Naive B cell (primary cell): ENCODE measurements at regions not wholly inside any gene's neighbourhood (a gene's known extent, or its start where the extent isn't known, plus 50 kb on each side); places are given as distances from the start of the nearest gene placed in this dataset.

ENCODE experiments used
- ATAC-seq, 2 donors: fragments of 150-1000 bp; cut with Tn5 transposase; 2 replicates each; pipeline ENCODE4 v1.10.0; 2021; ENCODE audit warnings: low read depth in 2 of 2, mild to moderate bottlenecking in 2 of 2, moderate library complexity in 2 of 2
- DNase-seq: peaks from one replicate; pipeline ENCODE4 v3.0.0; 2022
- H3K27ac Mint-ChIP-seq, 6 donors: one replicate each; pipeline ENCODE4 v1.8.0; 2020 to 2022; ENCODE audit warnings: mild to moderate bottlenecking in 6 of 6, mixed read lengths in 6 of 6, moderate library complexity in 5 of 6, inconsistent platforms in 2 of 6
- H3K27me3 Mint-ChIP-seq, 3 donors: one replicate each; pipeline ENCODE4 v1.8.0; 2021 to 2022; ENCODE audit warnings: mixed read lengths in 3 of 3, mild to moderate bottlenecking in 1 of 3
- H3K36me3 Mint-ChIP-seq, 2 donors: one replicate each; pipeline ENCODE4 v1.8.0; 2020 to 2022; ENCODE audit warnings: mixed read lengths in 2 of 2, inconsistent platforms in 1 of 2, mild to moderate bottlenecking in 1 of 2
- H3K4me1 Mint-ChIP-seq, 3 donors: one replicate each; pipeline ENCODE4 v1.8.0; 2020 to 2022; ENCODE audit warnings: mixed read lengths in 3 of 3, inconsistent platforms in 1 of 3, mild to moderate bottlenecking in 1 of 3, moderate library complexity in 1 of 3
- H3K4me3 Mint-ChIP-seq, 8 donors: one replicate each; pipeline ENCODE4 v1.8.0; 2020 to 2022; ENCODE audit warnings: mild to moderate bottlenecking in 8 of 8, mixed read lengths in 8 of 8, moderate library complexity in 8 of 8, inconsistent platforms in 2 of 8
- H3K9me3 Mint-ChIP-seq, 7 donors: one replicate each; pipeline ENCODE4 v1.8.0; 2020 to 2022; ENCODE audit warnings: mixed read lengths in 7 of 7, mild to moderate bottlenecking in 5 of 7, inconsistent platforms in 2 of 7, moderate library complexity in 1 of 7

GRCh38 chr10:129369566-129369965 lies 97.5 kb upstream of the MGMT start:
- no peak for DNase-seq
- Mint-ChIP-seq H3K4me1 (no peaks in the 10 kb centered on the region), H3K4me3 (no peak overlapping the region), H3K27ac (no peak overlapping the region), H3K27me3 (peaks cover 27 to 32% (median 30%) of the 10 kb centered on the region in 3 donors), H3K9me3 (peaks cover 0 to 1% (median 0%) of the 10 kb centered on the region in 7 donors), H3K36me3 (no peaks in the 10 kb centered on the region)
- ATAC-seq: no peak

- Mint-ChIP-seq H3K36me3 (no peaks in the 10 kb centered on the region), H3K9me3 (peaks cover 0 to 1% (median 0%) of the 10 kb centered on the region in 7 donors)
- no peak for ATAC-seq
Measured at GRCh38 chr10:129371541-129371940, 95.5 kb upstream of the MGMT start.

GRCh38 chr10:129372172-129372571 lies 94.9 kb upstream of the MGMT start:
- Mint-ChIP-seq H3K4me3 (no peak overlapping the region), H3K27me3 (peaks cover 27 to 32% (median 30%) of the 10 kb centered on the region in 3 donors), H3K36me3 (no peaks in the 10 kb centered on the region), H3K27ac (no peak overlapping the region), H3K9me3 (peaks cover 0 to 1% (median 0%) of the 10 kb centered on the region in 7 donors), H3K4me1 (no peaks in the 10 kb centered on the region)
- no peak for ATAC-seq
- DNase-seq: no peak

More at GRCh38 chr10:129371541-129371940, 95.5 kb upstream of the MGMT start:
- Mint-ChIP-seq H3K27me3 (peaks cover 27 to 32% (median 30%) of the 10 kb centered on the region in 3 donors), H3K27ac (peak overlapping the region in 1 of 6 donors; percentile 38), H3K4me3 (no peak overlapping the region), H3K4me1 (no peaks in the 10 kb centered on the region)
- DNase-seq: no peak

- ATAC-seq (no peak), DNase-seq (no peak)
- Mint-ChIP-seq H3K27ac (no peak overlapping the region), H3K4me1 (no peaks in the 10 kb centered on the region), H3K4me3 (no peak overlapping the region), H3K9me3 (peaks cover 0 to 1% (median 0%) of the 10 kb centered on the region in 7 donors), H3K36me3 (no peaks in the 10 kb centered on the region), H3K27me3 (peaks cover 27 to 32% (median 31%) of the 10 kb centered on the region in 3 donors)
Measured at GRCh38 chr10:129373231-129373630, 93.8 kb upstream of the MGMT start.

- H3K4me1 Mint-ChIP-seq: no peaks in the 10 kb centered on the region
- no peak overlapping the region for H3K27ac Mint-ChIP-seq
- peaks cover 0 to 3% (median 0%) of the 10 kb centered on the region in 7 donors for H3K9me3 Mint-ChIP-seq
- no peak for DNase-seq
- H3K27me3 Mint-ChIP-seq: peaks cover 26 to 36% (median 33%) of the 10 kb centered on the region in 3 donors
- no peak overlapping the region for H3K4me3 Mint-ChIP-seq
- no peak for ATAC-seq
- no peaks in the 10 kb centered on the region for H3K36me3 Mint-ChIP-seq
Measured at GRCh38 chr10:129373718-129374117, 93.3 kb upstream of the MGMT start.

GRCh38 chr10:129375171-129375570 lies 91.9 kb upstream of the MGMT start:
- Mint-ChIP-seq H3K36me3 (no peaks in the 10 kb centered on the region), H3K27me3 (peaks cover 20 to 32% (median 31%) of the 10 kb centered on the region in 3 donors), H3K27ac (no peak overlapping the region), H3K4me1 (no peaks in the 10 kb centered on the region), H3K4me3 (no peak overlapping the region), H3K9me3 (peaks cover 0 to 4% (median 0%) of the 10 kb centered on the region in 7 donors)
- DNase-seq (no peak), ATAC-seq (no peak)

GRCh38 chr10:129375912-129376311 lies 91.1 kb upstream of the MGMT start:
- H3K9me3 Mint-ChIP-seq: peaks cover 0 to 4% (median 0%) of the 10 kb centered on the region in 7 donors
- DNase-seq (no peak), ATAC-seq (no peak)
- H3K36me3 Mint-ChIP-seq: no peaks in the 10 kb centered on the region
- peak overlapping the region in 1 of 6 donors; percentile 26 for H3K27ac Mint-ChIP-seq
- no peaks in the 10 kb centered on the region for H3K4me1 Mint-ChIP-seq
- H3K4me3 Mint-ChIP-seq: no peak overlapping the region
- H3K27me3 Mint-ChIP-seq: peaks cover 20 to 32% (median 31%) of the 10 kb centered on the region in 3 donors

GRCh38 chr10:129380279-129380678 lies 86.8 kb upstream of the MGMT start:
- H3K9me3 Mint-ChIP-seq: peaks cover 0 to 4% (median 0%) of the 10 kb centered on the region in 7 donors

GRCh38 chr10:129381741-129382140 lies 85.3 kb upstream of the MGMT start:
- DNase-seq: no peak
- peaks cover 0 to 5% (median 0%) of the 10 kb centered on the region in 7 donors for H3K9me3 Mint-ChIP-seq
- ATAC-seq: no peak
- no peaks in the 10 kb centered on the region for H3K36me3 Mint-ChIP-seq
- H3K4me1 Mint-ChIP-seq: no peaks in the 10 kb centered on the region
- no peak overlapping the region for H3K4me3 Mint-ChIP-seq
- no peak overlapping the region for H3K27ac Mint-ChIP-seq
- H3K27me3 Mint-ChIP-seq: peaks cover 0 to 8% (median 7%) of the 10 kb centered on the region in 3 donors

More at GRCh38 chr10:129380279-129380678, 86.8 kb upstream of the MGMT start:
- no peak for DNase-seq
- H3K4me3 Mint-ChIP-seq: no peak overlapping the region
- H3K27ac Mint-ChIP-seq: no peak overlapping the region
- no peaks in the 10 kb centered on the region for H3K36me3 Mint-ChIP-seq
- H3K27me3 Mint-ChIP-seq: peaks cover 0 to 8% (median 7%) of the 10 kb centered on the region in 3 donors
- H3K4me1 Mint-ChIP-seq: no peaks in the 10 kb centered on the region
- no peak for ATAC-seq

GRCh38 chr10:129382401-129382800 lies 84.6 kb upstream of the MGMT start:
- Mint-ChIP-seq H3K36me3 (no peaks in the 10 kb centered on the region), H3K4me3 (no peak overlapping the region), H3K9me3 (peaks cover 0 to 5% (median 0%) of the 10 kb centered on the region in 7 donors), H3K27me3 (peaks cover 0 to 8% (median 7%) of the 10 kb centered on the region in 3 donors), H3K27ac (no peak overlapping the region), H3K4me1 (no peaks in the 10 kb centered on the region)
- DNase-seq (no peak), ATAC-seq (no peak)

GRCh38 chr10:129383651-129384050 lies 83.4 kb upstream of the MGMT start:
- H3K9me3 Mint-ChIP-seq: peaks cover 0 to 5% (median 0%) of the 10 kb centered on the region in 7 donors
- no peak for ATAC-seq
- no peak overlapping the region for H3K27ac Mint-ChIP-seq
- no peak overlapping the region for H3K4me3 Mint-ChIP-seq
- peaks cover 0 to 4% (median 2%) of the 10 kb centered on the region in 3 donors for H3K27me3 Mint-ChIP-seq
- H3K4me1 Mint-ChIP-seq: no peaks in the 10 kb centered on the region
- DNase-seq: no peak
- H3K36me3 Mint-ChIP-seq: no peaks in the 10 kb centered on the region

GRCh38 chr10:129385600-129385999 lies 81.4 kb upstream of the MGMT start:
- DNase-seq: no peak
- Mint-ChIP-seq H3K27me3 (no peaks in the 10 kb centered on the region), H3K9me3 (peaks cover 0 to 5% (median 0%) of the 10 kb centered on the region in 7 donors), H3K4me1 (no peaks in the 10 kb centered on the region), H3K4me3 (no peak overlapping the region), H3K27ac (no peak overlapping the region), H3K36me3 (no peaks in the 10 kb centered on the region)
- ATAC-seq: no peak

GRCh38 chr10:129386415-129387257 lies 80.4 kb upstream of the MGMT start:
- no peaks in the 10 kb centered on the region for H3K4me1 Mint-ChIP-seq
- peaks cover 0 to 5% (median 0%) of the 10 kb centered on the region in 7 donors for H3K9me3 Mint-ChIP-seq
- H3K27ac Mint-ChIP-seq: peak overlapping the region in 1 of 6 donors; percentile 24
- ATAC-seq (no peak), DNase-seq (no peak)
- no peaks in the 10 kb centered on the region for H3K27me3 Mint-ChIP-seq
- H3K36me3 Mint-ChIP-seq: no peaks in the 10 kb centered on the region
- no peak overlapping the region for H3K4me3 Mint-ChIP-seq

- ATAC-seq (no peak), DNase-seq (no peak)
- Mint-ChIP-seq H3K36me3 (no peaks in the 10 kb centered on the region), H3K9me3 (peaks cover 0 to 5% (median 0%) of the 10 kb centered on the region in 7 donors), H3K4me3 (no peak overlapping the region), H3K27me3 (no peaks in the 10 kb centered on the region), H3K27ac (no peak overlapping the region), H3K4me1 (no peaks in the 10 kb centered on the region)
Measured at GRCh38 chr10:129387258-129387525, 79.8 kb upstream of the MGMT start.
